Keratinocyte (primary cell): ENCODE measurements at regions not wholly inside any gene's neighbourhood (a gene's known extent, or its start where the extent isn't known, plus 50 kb on each side); places are given as distances from the start of the nearest gene placed in this dataset.

Experiments used
- DNase-seq: peaks from one replicate; pipeline ENCODE4 v3.0.0-alpha.2; 2011; ENCODE audit warnings: low read depth, missing footprints, low spot score
- FAIRE-seq: peaks from 2 replicates; lab custom pipeline; 2011; peaks lifted over from hg19 to GRCh38; lab: Jason Lieb, UNC
- H2AFZ ChIP-seq: 2 replicates; pipeline ENCODE4 v1.6.0; 2012; ENCODE audit warnings: low read length, control low read depth, inconsistent platforms; ENCODE audit not compliant: control insufficient read depth
- H3K27ac ChIP-seq: 2 replicates; pipeline ENCODE4 v1.5.1; 2011; ENCODE audit warnings: low read length; ENCODE audit not compliant: control insufficient read depth, insufficient read depth
- H3K27me3 ChIP-seq: 3 replicates; pipeline ENCODE4 v1.6.0; 2011; ENCODE audit warnings: low read length; ENCODE audit not compliant: control insufficient read depth, insufficient read depth; ENCODE audit errors: extremely low read depth
- H3K36me3 ChIP-seq, 2 experiments: 2 replicates in 1 of 2; 3 replicates in 1 of 2; pipeline ENCODE4 v1.5.1; 2011; ENCODE audit warnings: low read length in 2 of 2, mild to moderate bottlenecking in 1 of 2; ENCODE audit not compliant: control insufficient read depth in 2 of 2, insufficient read depth in 2 of 2; ENCODE audit errors: extremely low read depth in 1 of 2
- H3K4me1 ChIP-seq: 3 replicates; pipeline ENCODE4 v1.5.1; 2011; ENCODE audit warnings: low read length; ENCODE audit not compliant: control insufficient read depth, insufficient read depth; ENCODE audit errors: extremely low read depth
- H3K4me2 ChIP-seq: 3 replicates; pipeline ENCODE4 v1.6.0; 2011; ENCODE audit warnings: low read depth, low read length; ENCODE audit not compliant: control insufficient read depth, insufficient read depth; ENCODE audit errors: extremely low read depth
- H3K4me3 ChIP-seq, 3 experiments: fragments of 200-600 bp in 1 of 3; sonication (generic) in 1 of 3; 2 replicates in 2 of 3; 3 replicates in 1 of 3; pipeline ENCODE4 v1.5.1; 2011 to 2016; ENCODE audit warnings: low read length in 3 of 3, mild to moderate bottlenecking in 3 of 3, control low read depth in 2 of 3, inconsistent platforms in 1 of 3, low read depth in 1 of 3, mixed read lengths in 1 of 3, mixed run types in 1 of 3, moderate library complexity in 1 of 3; ENCODE audit not compliant: control insufficient read depth in 2 of 3, insufficient read depth in 2 of 3; ENCODE audit errors: extremely low read depth in 1 of 3
- H3K79me2 ChIP-seq: 2 replicates; pipeline ENCODE4 v1.6.0; 2012; ENCODE audit warnings: low read length; ENCODE audit not compliant: control insufficient read depth, insufficient read depth
- H3K9ac ChIP-seq: 3 replicates; pipeline ENCODE4 v1.6.0; 2011; ENCODE audit warnings: low read length; ENCODE audit not compliant: control insufficient read depth, insufficient read depth; ENCODE audit errors: extremely low read depth
- H3K9me1 ChIP-seq: 3 replicates; pipeline ENCODE4 v1.6.0; 2011; ENCODE audit warnings: low read length; ENCODE audit not compliant: control insufficient read depth, insufficient read depth; ENCODE audit errors: extremely low read depth
- H3K9me3 ChIP-seq: 2 replicates; pipeline ENCODE4 v1.5.1; 2012; ENCODE audit warnings: low read depth, low read length; ENCODE audit not compliant: control insufficient read depth
- H4K20me1 ChIP-seq: 3 replicates; pipeline ENCODE4 v1.6.0; 2011; ENCODE audit warnings: low read length; ENCODE audit not compliant: control insufficient read depth, insufficient read depth; ENCODE audit errors: extremely low read depth
- CTCF ChIP-seq, 3 experiments: IDR thresholded peaks in 1 of 3; conservative IDR thresholded peaks in 1 of 3; optimal IDR thresholded peaks in 1 of 3; 2 replicates in 2 of 3; 3 replicates in 1 of 3; pipeline versions ENCODE3 to v1.5.1; 2011; ENCODE audit warnings: low read length in 3 of 3, mild to moderate bottlenecking in 3 of 3, moderate library complexity in 2 of 3, control low read depth in 1 of 3, inconsistent platforms in 1 of 3; ENCODE audit not compliant: insufficient read depth in 2 of 3; ENCODE audit errors: extremely low read depth in 1 of 3
- EZH2 ChIP-seq: IDR thresholded peaks from one replicate; pipeline ENCODE4 v1.6.1; 2012; ENCODE audit warnings: inconsistent platforms, mild to moderate bottlenecking, low read length, moderate library complexity
- dilution Hi-C: fragments of 300-500 bp; cut with MboI; formaldehyde crosslinking; loops from one replicate; pipeline ENCODE4 v1.7.0; 2020; ENCODE audit warnings: low sequenced_read_pairs; ENCODE audit not compliant: extremely low pct_ligation_motif_present

GRCh38 chr1:82094136-82094535 is 293.4 kb downstream of the ADGRL2 start:
- no peaks in the 10 kb centered on the region for H3K79me2 ChIP-seq

DNA sequence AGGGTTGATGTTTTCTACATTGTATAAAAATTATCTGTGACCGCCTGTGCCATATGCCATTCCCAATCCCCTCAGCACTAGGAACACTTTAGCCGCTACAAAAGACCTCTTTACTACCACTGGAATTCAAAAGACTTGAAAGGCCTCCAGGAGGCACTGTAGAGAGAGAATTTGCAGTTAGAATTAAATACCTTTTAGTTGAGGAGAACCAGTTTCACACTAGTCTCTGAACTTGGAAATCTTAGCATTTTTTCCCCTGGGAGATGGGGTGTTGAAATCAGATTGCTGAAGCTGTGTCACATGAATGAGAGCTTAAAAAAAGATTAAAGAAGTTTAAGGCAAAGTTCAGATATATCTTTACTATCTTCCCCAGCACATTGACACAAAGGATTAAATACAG is 291.0 kb downstream of the ADGRL2 start:
- Histone ChIP-seq H3K79me2 (no peaks in the 10 kb centered on the region), H3K9me1 (no peaks in the 10 kb centered on the region), H4K20me1 (no peaks in the 10 kb centered on the region), H3K27me3 (no peaks in the 10 kb centered on the region), H3K9ac (no peak overlapping the region), H3K27ac (no peak overlapping the region), H2AFZ (no peak overlapping the region), H3K4me2 (no peak overlapping the region), H3K4me3 (no peak overlapping the region), H3K36me3 (no peaks in the 10 kb centered on the region), H3K9me3 (no peaks in the 10 kb centered on the region), H3K4me1 (no peaks in the 10 kb centered on the region)
- DNase-seq (no peak), FAIRE-seq (peak; percentile 5)
- TF ChIP-seq EZH2 (no peak), CTCF (optimal IDR thresholded peaks at IDR 0.05 in 1 of 3, IDR thresholded peaks at IDR 0.05 in 1 of 3, conservative IDR thresholded peaks at IDR 0.05 in 1 of 3; ENCODE audit: extremely low read depth in 1 of 3, insufficient read depth in 2 of 3, low read length in 3 of 3) (peak in 1 of 3 experiments; percentile 21)
- dilution Hi-C loops = no loop called here

More at GRCh38 chr1:82094136-82094535, 293.4 kb downstream of the ADGRL2 start:
- no peak overlapping the region for H2AFZ ChIP-seq
- no peaks in the 10 kb centered on the region for H3K9me3 ChIP-seq
- no peak overlapping the region for H3K27ac ChIP-seq
- dilution Hi-C loops = no loop called here
- H3K4me1 ChIP-seq = no peaks in the 10 kb centered on the region
- no peak for DNase-seq
- H3K27me3 ChIP-seq = no peaks in the 10 kb centered on the region
- H3K4me2 ChIP-seq = no peak overlapping the region
- no peaks in the 10 kb centered on the region for H4K20me1 ChIP-seq
- no peaks in the 10 kb centered on the region for H3K36me3 ChIP-seq
- no peak for TF ChIP-seq CTCF (optimal IDR thresholded peaks at IDR 0.05 in 1 of 3, IDR thresholded peaks at IDR 0.05 in 1 of 3, conservative IDR thresholded peaks at IDR 0.05 in 1 of 3; ENCODE audit: extremely low read depth in 1 of 3, insufficient read depth in 2 of 3, low read length in 3 of 3)
- TF ChIP-seq EZH2 = no peak
- no peak overlapping the region for H3K4me3 ChIP-seq
- no peak overlapping the region for H3K9ac ChIP-seq
- FAIRE-seq = no peak
- H3K9me1 ChIP-seq = no peaks in the 10 kb centered on the region
